Duodenal mucosa (tissue), 2 donors: ENCODE measurements at regions not wholly inside any gene's neighbourhood (a gene's known extent, or its start where the extent isn't known, plus 50 kb on each side); places are given as distances from the start of the nearest gene placed in this dataset.
"Not testable (repeated sequence)": the region's sequence is repeated elsewhere in the genome, so short reads cannot be mapped to it uniquely, and the experiment has no call there.

Experiments used
- H3K27ac ChIP-seq: one replicate; pipeline ENCODE4 v1.7.0; 2013; ENCODE audit warnings: low read depth, low read length
- H3K27me3 ChIP-seq, 2 donors: one replicate each; pipeline ENCODE4 v1.7.0; 2013; ENCODE audit warnings: low read length in 2 of 2, control low read depth in 1 of 2; ENCODE audit not compliant: insufficient read depth in 2 of 2, control insufficient read depth in 1 of 2
- H3K36me3 ChIP-seq, 2 donors: one replicate each; pipeline ENCODE4 v1.7.0; 2013; ENCODE audit warnings: low read length in 2 of 2, control low read depth in 1 of 2; ENCODE audit not compliant: insufficient read depth in 2 of 2, control insufficient read depth in 1 of 2
- H3K4me1 ChIP-seq, 2 donors: one replicate each; pipeline ENCODE4 v1.7.0; 2013; ENCODE audit warnings: low read length in 2 of 2, control low read depth in 1 of 2; ENCODE audit not compliant: insufficient read depth in 2 of 2, control insufficient read depth in 1 of 2
- H3K4me3 ChIP-seq, 2 donors: one replicate each; pipeline ENCODE4 v1.7.0; 2013; ENCODE audit warnings: low read length in 2 of 2, low read depth in 1 of 2
- H3K9ac ChIP-seq, 2 donors: one replicate each; pipeline ENCODE4 v1.7.0; 2013; ENCODE audit warnings: low read length in 2 of 2, low read depth in 1 of 2
- H3K9me3 ChIP-seq, 2 donors: one replicate each; pipeline ENCODE4 v1.7.0; 2013; ENCODE audit warnings: low read length in 2 of 2, control low read depth in 1 of 2; ENCODE audit not compliant: control insufficient read depth in 1 of 2

- Histone ChIP-seq H3K4me1 (peaks cover 0 to 13% of the 10 kb centered on the region in 2 donors), H3K36me3 (no peaks in the 10 kb centered on the region), H3K9me3 (no peaks in the 10 kb centered on the region), H3K9ac (no peak overlapping the region), H3K27me3 (no peaks in the 10 kb centered on the region), H3K27ac (no peak overlapping the region), H3K4me3 (no peak overlapping the region)
These were observed 55.0 kb upstream of the PPP1R2C start for GRCh38 chrX:42832764-42833549.

GRCh38 chrX:42833550-42833940 is 55.6 kb upstream of the PPP1R2C start:
- not testable (repeated sequence) for H3K9ac ChIP-seq, H3K27ac ChIP-seq, H3K9me3 ChIP-seq, H3K36me3 ChIP-seq, H3K4me3 ChIP-seq, H3K27me3 ChIP-seq
- peaks cover 0 to 13% of the 10 kb centered on the region in 2 donors for H3K4me1 ChIP-seq

GRCh38 chrX:42837101-42837726 is 59.3 kb upstream of the PPP1R2C start:
- Histone ChIP-seq H3K27me3 (no peaks in the 10 kb centered on the region), H3K27ac (no peak overlapping the region), H3K4me3 (no peak overlapping the region), H3K9me3 (no peaks in the 10 kb centered on the region), H3K4me1 (peaks cover 0 to 5% of the 10 kb centered on the region in 2 donors), H3K9ac (no peak overlapping the region), H3K36me3 (no peaks in the 10 kb centered on the region)

GRCh38 chrX:42837747-42838146 is 59.8 kb upstream of the PPP1R2C start:
- no peaks in the 10 kb centered on the region for H3K27me3 ChIP-seq
- H3K9me3 ChIP-seq, result no peaks in the 10 kb centered on the region
- no peaks in the 10 kb centered on the region for H3K36me3 ChIP-seq
- H3K4me1 ChIP-seq, result peaks cover 0 to 5% of the 10 kb centered on the region in 2 donors
- no peak overlapping the region for H3K4me3 ChIP-seq
- H3K27ac ChIP-seq, result no peak overlapping the region
- H3K9ac ChIP-seq, result no peak overlapping the region

GRCh38 chrX:42839632-42840031 is 61.7 kb upstream of the PPP1R2C start:
- H3K9me3 ChIP-seq, result no peaks in the 10 kb centered on the region
- H3K4me3 ChIP-seq, result no peak overlapping the region
- H3K27ac ChIP-seq, result no peak overlapping the region
- H3K27me3 ChIP-seq, result no peaks in the 10 kb centered on the region
- H3K9ac ChIP-seq, result no peak overlapping the region
- H3K36me3 ChIP-seq, result no peaks in the 10 kb centered on the region
- no peaks in the 10 kb centered on the region for H3K4me1 ChIP-seq

GRCh38 chrX:42846741-42847140 is 68.8 kb upstream of the PPP1R2C start:
- H3K9ac ChIP-seq, result no peak overlapping the region
- H3K27ac ChIP-seq, result no peak overlapping the region
- H3K27me3 ChIP-seq, result no peaks in the 10 kb centered on the region
- no peaks in the 10 kb centered on the region for H3K36me3 ChIP-seq
- no peak overlapping the region for H3K4me3 ChIP-seq
- H3K4me1 ChIP-seq, result no peaks in the 10 kb centered on the region
- H3K9me3 ChIP-seq, result no peaks in the 10 kb centered on the region

GRCh38 chrX:42855259-42855658 is 77.3 kb upstream of the PPP1R2C start:
- Histone ChIP-seq H3K27me3 (no peaks in the 10 kb centered on the region), H3K36me3 (no peaks in the 10 kb centered on the region), H3K4me3 (no peak overlapping the region), H3K4me1 (no peaks in the 10 kb centered on the region), H3K27ac (no peak overlapping the region), H3K9ac (no peak overlapping the region), H3K9me3 (no peaks in the 10 kb centered on the region)

- H3K9me3 ChIP-seq, result no peaks in the 10 kb centered on the region
- no peak overlapping the region for H3K9ac ChIP-seq
- no peaks in the 10 kb centered on the region for H3K36me3 ChIP-seq
- H3K4me1 ChIP-seq, result no peaks in the 10 kb centered on the region
- H3K27ac ChIP-seq, result no peak overlapping the region
- no peak overlapping the region for H3K4me3 ChIP-seq
- H3K27me3 ChIP-seq, result no peaks in the 10 kb centered on the region
These were observed 79.8 kb upstream of the PPP1R2C start for GRCh38 chrX:42857766-42858165.

- Histone ChIP-seq H3K4me1 (no peaks in the 10 kb centered on the region), H3K27me3 (no peaks in the 10 kb centered on the region)
These were observed 91.0 kb upstream of the PPP1R2C start for GRCh38 chrX:42869011-42869410.

GRCh38 chrX:42869659-42870476 is 91.9 kb upstream of the PPP1R2C start:
- Histone ChIP-seq H3K27me3 (no peaks in the 10 kb centered on the region), H3K36me3 (no peaks in the 10 kb centered on the region), H3K9me3 (no peaks in the 10 kb centered on the region), H3K4me1 (no peaks in the 10 kb centered on the region), H3K9ac (no peak overlapping the region), H3K27ac (no peak overlapping the region), H3K4me3 (no peak overlapping the region)

More at GRCh38 chrX:42869011-42869410, 91.0 kb upstream of the PPP1R2C start:
- Histone ChIP-seq H3K36me3 (no peaks in the 10 kb centered on the region), H3K4me3 (no peak overlapping the region), H3K9me3 (no peaks in the 10 kb centered on the region), H3K27ac (no peak overlapping the region), H3K9ac (no peak overlapping the region)
